Parathyroid adenoma (tissue), 2 donors: ENCODE measurements at regions not wholly inside any gene's neighbourhood (a gene's known extent, or its start where the extent isn't known, plus 50 kb on each side); places are given as distances from the start of the nearest gene placed in this dataset.
"Not testable (repeated sequence)": the region's sequence is repeated elsewhere in the genome, so short reads cannot be mapped to it uniquely, and the experiment has no call there.

Experiments
- H2AFZ ChIP-seq: fragments of 300-600 bp; sonication (generic); one replicate; pipeline ENCODE4 v1.7.0; 2017; ENCODE audit warnings: antibody characterized with exemption, mild to moderate bottlenecking
- H3K27ac ChIP-seq: fragments of 300-600 bp; sonication (generic); one replicate; pipeline ENCODE4 v1.7.0; 2017
- H3K27me3 ChIP-seq: fragments of 300-600 bp; sonication (generic); one replicate; pipeline ENCODE4 v1.7.0; 2017; ENCODE audit warnings: low read length; ENCODE audit not compliant: control insufficient read depth, insufficient read depth
- H3K36me3 ChIP-seq: fragments of 300-600 bp; sonication (generic); one replicate; pipeline ENCODE4 v1.7.0; 2017; ENCODE audit warnings: low read length; ENCODE audit not compliant: control insufficient read depth, insufficient read depth
- H3K4me1 ChIP-seq: fragments of 300-600 bp; sonication (generic); one replicate; pipeline ENCODE4 v1.7.0; 2017; ENCODE audit warnings: control low read depth
- H3K4me2 ChIP-seq: fragments of 300-600 bp; sonication (generic); one replicate; pipeline ENCODE4 v1.7.0; 2017; ENCODE audit warnings: low read length
- H3K4me3 ChIP-seq: fragments of 300-600 bp; sonication (generic); one replicate; pipeline ENCODE4 v1.7.0; 2017; ENCODE audit warnings: low read depth, low read length
- H3K79me2 ChIP-seq: fragments of 300-600 bp; sonication (generic); one replicate; pipeline ENCODE4 v1.7.0; 2017; ENCODE audit warnings: control low read depth
- H3K9ac ChIP-seq: fragments of 300-600 bp; sonication (generic); one replicate; pipeline ENCODE4 v1.7.0; 2017; ENCODE audit warnings: mild to moderate bottlenecking
- H3K9me3 ChIP-seq: fragments of 300-600 bp; sonication (generic); one replicate; pipeline ENCODE4 v1.7.0; 2017; ENCODE audit warnings: low read length; ENCODE audit not compliant: control insufficient read depth
- CTCF ChIP-seq: fragments of 300-600 bp; sonication (generic); IDR thresholded peaks from one replicate; pipeline ENCODE4 v1.7.0; 2017; ENCODE audit warnings: antibody characterized with exemption, mild to moderate bottlenecking
- donor health status: primary hyperparathyroidism.

GRCh38 chr2:183465048-183465447 lies 340.8 kb downstream of the NUP35 start:
- Histone ChIP-seq H3K4me1 (no peaks in the 10 kb centered on the region), H3K9ac (no peak overlapping the region), H3K4me2 (no peak overlapping the region), H3K9me3 (no peaks in the 10 kb centered on the region), H3K27me3 (no peaks in the 10 kb centered on the region), H3K27ac (no peak overlapping the region), H2AFZ (no peak overlapping the region), H3K4me3 (no peak overlapping the region), H3K79me2 (no peaks in the 10 kb centered on the region), H3K36me3 (no peaks in the 10 kb centered on the region)
- TF ChIP-seq CTCF = no peak

- H2AFZ ChIP-seq = no peak overlapping the region
- no peaks in the 10 kb centered on the region for H3K36me3 ChIP-seq
- H3K4me1 ChIP-seq = no peaks in the 10 kb centered on the region
- no peak overlapping the region for H3K4me3 ChIP-seq
- no peak for TF ChIP-seq CTCF
- H3K9me3 ChIP-seq = no peaks in the 10 kb centered on the region
- no peak overlapping the region for H3K4me2 ChIP-seq
- H3K27me3 ChIP-seq = no peaks in the 10 kb centered on the region
- H3K79me2 ChIP-seq = no peaks in the 10 kb centered on the region
- H3K27ac ChIP-seq = no peak overlapping the region
- H3K9ac ChIP-seq = no peak overlapping the region
Observed at GRCh38 chr2:183474912-183475695, 350.9 kb downstream of the NUP35 start.

- no peaks in the 10 kb centered on the region for H3K36me3 ChIP-seq
- H3K27me3 ChIP-seq = no peaks in the 10 kb centered on the region
- no peak overlapping the region for H3K27ac ChIP-seq
- no peak for TF ChIP-seq CTCF
- no peaks in the 10 kb centered on the region for H3K9me3 ChIP-seq
- no peak overlapping the region for H2AFZ ChIP-seq
- no peaks in the 10 kb centered on the region for H3K4me1 ChIP-seq
- H3K79me2 ChIP-seq = no peaks in the 10 kb centered on the region
- no peak overlapping the region for H3K4me2 ChIP-seq
- H3K4me3 ChIP-seq = no peak overlapping the region
- H3K9ac ChIP-seq = no peak overlapping the region
Observed at GRCh38 chr2:183476490-183476889, 352.2 kb downstream of the NUP35 start.

- Histone ChIP-seq H3K4me1 (no peaks in the 10 kb centered on the region), H3K27ac (no peak overlapping the region), H3K79me2 (no peaks in the 10 kb centered on the region), H3K27me3 (no peaks in the 10 kb centered on the region), H3K4me2 (no peak overlapping the region), H3K9me3 (no peaks in the 10 kb centered on the region), H3K9ac (no peak overlapping the region), H3K4me3 (no peak overlapping the region), H3K36me3 (no peaks in the 10 kb centered on the region), H2AFZ (no peak overlapping the region)
- TF ChIP-seq CTCF = no peak
Observed at GRCh38 chr2:183477296-183477695, 353.1 kb downstream of the NUP35 start.

- H3K4me1 ChIP-seq, H3K4me2 ChIP-seq, H3K27ac ChIP-seq, H3K9me3 ChIP-seq, H3K79me2 ChIP-seq, H3K27me3 ChIP-seq, H3K36me3 ChIP-seq, H3K9ac ChIP-seq, H3K4me3 ChIP-seq, H2AFZ ChIP-seq: not testable (repeated sequence)
Observed at GRCh38 chr2:183478941-183479595, 354.8 kb downstream of the NUP35 start.
